ENCODE measurements at regions not wholly inside any gene's neighbourhood (a gene's known extent, or its start where the extent isn't known, plus 50 kb on each side); places are given as distances from the start of the nearest gene placed in this dataset.
A peak's percentile ranks its signal among the peaks of the same experiment; 100 is the strongest.

DNA sequence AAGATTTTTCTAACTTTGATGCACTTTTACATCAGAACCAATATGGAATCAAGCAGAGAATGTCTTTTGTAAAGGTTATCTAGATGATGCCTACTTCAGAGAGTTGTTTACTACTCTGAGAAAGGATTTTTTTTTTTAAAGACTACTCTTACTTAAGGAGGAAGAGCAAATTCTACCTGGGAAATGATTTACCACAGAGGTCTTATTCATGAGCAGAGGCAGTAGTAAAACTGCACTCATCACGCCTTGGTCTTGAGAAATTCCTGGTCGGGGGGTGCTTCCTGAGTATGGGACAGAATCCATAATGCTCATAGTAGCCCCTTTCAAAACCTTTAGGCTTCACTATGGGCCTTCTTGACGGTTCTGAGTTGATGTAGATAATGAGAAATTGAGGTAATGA, 241.8 kb upstream of the PREP start:
- H3K4me1 ChIP-seq = peaks cover 11% of the 10 kb centered on the region
- intact Hi-C loops (cut with micrococcal nuclease) = no loop called here
- H3K27ac ChIP-seq (replicated peaks) = no peak overlapping the region
- H3K36me3 ChIP-seq = no peaks in the 10 kb centered on the region
- TF ChIP-seq, protein P1, sequence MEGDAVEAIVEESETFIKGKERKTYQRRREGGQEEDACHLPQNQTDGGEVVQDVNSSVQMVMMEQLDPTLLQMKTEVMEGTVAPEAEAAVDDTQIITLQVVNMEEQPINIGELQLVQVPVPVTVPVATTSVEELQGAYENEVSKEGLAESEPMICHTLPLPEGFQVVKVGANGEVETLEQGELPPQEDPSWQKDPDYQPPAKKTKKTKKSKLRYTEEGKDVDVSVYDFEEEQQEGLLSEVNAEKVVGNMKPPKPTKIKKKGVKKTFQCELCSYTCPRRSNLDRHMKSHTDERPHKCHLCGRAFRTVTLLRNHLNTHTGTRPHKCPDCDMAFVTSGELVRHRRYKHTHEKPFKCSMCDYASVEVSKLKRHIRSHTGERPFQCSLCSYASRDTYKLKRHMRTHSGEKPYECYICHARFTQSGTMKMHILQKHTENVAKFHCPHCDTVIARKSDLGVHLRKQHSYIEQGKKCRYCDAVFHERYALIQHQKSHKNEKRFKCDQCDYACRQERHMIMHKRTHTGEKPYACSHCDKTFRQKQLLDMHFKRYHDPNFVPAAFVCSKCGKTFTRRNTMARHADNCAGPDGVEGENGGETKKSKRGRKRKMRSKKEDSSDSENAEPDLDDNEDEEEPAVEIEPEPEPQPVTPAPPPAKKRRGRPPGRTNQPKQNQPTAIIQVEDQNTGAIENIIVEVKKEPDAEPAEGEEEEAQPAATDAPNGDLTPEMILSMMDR (IDR thresholded peaks at IDR 0.05; ENCODE audit: borderline replicate concordance) = no peak
- no peaks in the 10 kb centered on the region for H3K27me3 ChIP-seq (ENCODE audit: low read depth)
- no peak for DNase-seq
- H3K4me3 ChIP-seq = no peak overlapping the region
- H3K9me3 ChIP-seq (replicated peaks) = no peaks in the 10 kb centered on the region

DNA sequence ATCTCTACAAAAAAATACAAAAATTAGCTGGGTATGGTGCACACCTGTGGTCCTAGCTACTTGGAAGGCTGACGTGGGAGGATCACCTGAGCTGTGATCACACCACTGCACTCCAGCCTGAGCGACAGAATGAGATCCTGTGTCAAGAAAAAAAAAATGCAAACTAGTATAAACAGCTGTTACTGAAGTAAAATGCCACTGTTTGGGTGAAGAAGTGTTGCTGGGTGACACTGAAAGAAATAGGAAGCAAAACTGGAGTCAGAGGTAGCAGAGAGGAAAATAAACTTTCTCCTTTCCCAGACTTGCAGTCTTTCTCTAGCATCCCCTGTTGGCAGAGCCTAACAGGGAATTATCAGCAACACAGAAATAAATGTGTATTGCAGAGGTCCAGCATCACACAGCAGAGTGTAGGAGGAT, 241.2 kb upstream of the PREP start:
- Histone ChIP-seq H3K27me3 (ENCODE audit: low read depth) (no peaks in the 10 kb centered on the region), H3K27ac (replicated peaks) (no peak overlapping the region), H3K4me1 (peaks cover 11% of the 10 kb centered on the region), H3K9me3 (replicated peaks) (no peaks in the 10 kb centered on the region), H3K36me3 (no peaks in the 10 kb centered on the region), H3K4me3 (no peak overlapping the region)
- DNase-seq = no peak
- intact Hi-C loops (cut with micrococcal nuclease) = no loop called here
- TF ChIP-seq, protein P1 (IDR thresholded peaks at IDR 0.05; ENCODE audit: borderline replicate concordance) = peak; percentile 24

DNA sequence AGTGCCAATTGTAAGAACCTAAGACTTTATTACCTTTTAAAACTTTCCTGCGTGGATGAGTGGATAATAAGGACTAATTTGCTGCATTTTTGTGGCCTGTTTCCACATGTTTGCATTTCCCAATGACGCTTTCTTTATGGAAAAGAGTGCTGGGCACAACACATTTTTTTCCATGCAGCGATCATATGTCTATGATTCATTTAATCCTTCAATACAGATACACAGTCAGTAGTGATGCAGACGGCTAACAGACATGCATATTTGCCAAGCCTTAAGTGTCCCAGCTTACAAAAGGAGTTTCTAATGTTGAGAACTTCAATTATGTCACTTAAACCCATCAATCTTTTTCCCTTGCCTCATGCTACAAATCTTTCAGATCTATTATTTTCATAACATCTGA, 239.8 kb upstream of the PREP start:
- Histone ChIP-seq H3K36me3 (no peaks in the 10 kb centered on the region), H3K27me3 (ENCODE audit: low read depth) (no peaks in the 10 kb centered on the region), H3K4me3 (no peak overlapping the region), H3K9me3 (replicated peaks) (no peaks in the 10 kb centered on the region), H3K4me1 (peaks cover 11% of the 10 kb centered on the region), H3K27ac (replicated peaks) (no peak overlapping the region)
- DNase-seq = no peak
- TF ChIP-seq, protein P1 (IDR thresholded peaks at IDR 0.05; ENCODE audit: borderline replicate concordance) = no peak
- intact Hi-C loops (cut with micrococcal nuclease) = no loop called here

DNA sequence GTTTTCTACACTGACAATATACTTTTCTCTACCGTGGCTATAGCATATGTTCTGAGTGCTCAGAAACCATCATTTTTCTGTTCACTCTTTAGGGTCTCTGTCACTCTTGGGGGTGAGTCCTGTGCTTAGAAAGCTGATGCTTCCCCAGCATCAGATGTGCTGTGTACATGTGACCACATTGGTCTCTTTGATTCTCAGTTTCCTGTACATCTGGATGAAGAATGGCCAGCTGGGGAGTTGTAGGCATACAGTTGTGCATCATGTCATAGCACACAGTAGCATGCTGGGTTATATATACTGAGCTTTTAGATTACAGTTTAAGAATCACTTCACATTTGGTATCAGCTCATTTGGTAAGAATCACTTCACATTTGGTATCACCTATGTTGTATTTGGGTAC, 238.6 kb upstream of the PREP start:
- no peaks in the 10 kb centered on the region for H3K27me3 ChIP-seq (ENCODE audit: low read depth)
- TF ChIP-seq, protein P1 (IDR thresholded peaks at IDR 0.05; ENCODE audit: borderline replicate concordance) = no peak
- intact Hi-C loops (cut with micrococcal nuclease) = no loop called here

DNA sequence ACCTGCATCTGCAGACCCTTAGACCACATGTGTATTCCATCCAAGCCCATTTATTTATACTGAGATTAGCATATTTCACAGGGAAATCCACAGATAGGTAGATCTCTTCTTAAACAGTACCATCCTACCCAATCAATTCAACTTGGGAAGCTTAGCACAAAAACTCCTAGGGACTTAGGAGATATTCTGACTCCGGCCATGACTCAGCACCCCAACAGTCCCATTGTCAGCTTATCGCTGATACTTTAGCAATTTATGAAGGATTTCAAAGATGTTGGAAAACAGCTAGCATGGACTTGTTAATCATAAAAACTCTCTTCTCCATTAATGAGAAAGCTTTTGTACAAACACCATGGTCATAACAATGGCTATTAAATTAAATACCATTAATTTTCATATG, 236.2 kb upstream of the PREP start:
- H3K36me3 ChIP-seq = no peaks in the 10 kb centered on the region
- H3K27ac ChIP-seq (replicated peaks) = no peak overlapping the region
- intact Hi-C loops (cut with micrococcal nuclease) = no loop called here
- no peak overlapping the region for H3K4me3 ChIP-seq
- TF ChIP-seq, protein P1 (IDR thresholded peaks at IDR 0.05; ENCODE audit: borderline replicate concordance) = no peak
- H3K27me3 ChIP-seq (ENCODE audit: low read depth) = no peaks in the 10 kb centered on the region
- DNase-seq = no peak
- no peaks in the 10 kb centered on the region for H3K4me1 ChIP-seq
- no peaks in the 10 kb centered on the region for H3K9me3 ChIP-seq (replicated peaks)

More for the DNA sequence above, 238.6 kb upstream of the PREP start:
- Histone ChIP-seq H3K27ac (replicated peaks) (no peak overlapping the region), H3K36me3 (no peaks in the 10 kb centered on the region), H3K4me1 (peaks cover 11% of the 10 kb centered on the region), H3K4me3 (no peak overlapping the region), H3K9me3 (replicated peaks) (no peaks in the 10 kb centered on the region)
- DNase-seq = no peak

DNA sequence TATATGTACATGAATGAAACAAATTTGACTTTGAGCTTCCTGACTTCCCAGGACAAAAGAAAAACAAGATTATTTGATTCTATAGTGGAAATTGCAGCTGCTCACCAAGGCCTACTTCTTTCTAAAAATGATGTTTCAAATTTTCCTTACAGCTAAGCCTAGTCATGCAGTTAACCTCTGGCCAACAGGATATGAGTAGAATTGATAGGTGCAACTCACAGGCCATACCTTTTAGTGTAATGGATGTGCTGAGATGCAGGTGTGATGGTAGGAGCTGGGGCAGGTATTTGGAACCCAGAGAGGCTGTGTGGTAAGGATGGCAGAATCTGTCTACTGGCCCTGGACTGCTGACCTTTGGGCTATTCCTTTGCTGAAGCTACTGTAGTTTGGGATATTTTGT, 230.9 kb upstream of the PREP start:
- Histone ChIP-seq H3K27me3 (ENCODE audit: low read depth) (no peaks in the 10 kb centered on the region), H3K4me3 (no peak overlapping the region), H3K27ac (replicated peaks) (no peak overlapping the region), H3K36me3 (no peaks in the 10 kb centered on the region), H3K9me3 (replicated peaks) (no peaks in the 10 kb centered on the region), H3K4me1 (no peaks in the 10 kb centered on the region)
- DNase-seq = no peak
- intact Hi-C loops (cut with micrococcal nuclease) = no loop called here
- TF ChIP-seq, protein P1 (IDR thresholded peaks at IDR 0.05; ENCODE audit: borderline replicate concordance) = no peak

Data from left ventricle myocardium inferior (tissue), 1 donor.